ENCODE measurements at regions not wholly inside any gene's neighbourhood (a gene's known extent, or its start where the extent isn't known, plus 50 kb on each side); places are given as distances from the start of the nearest gene placed in this dataset.

DNA sequence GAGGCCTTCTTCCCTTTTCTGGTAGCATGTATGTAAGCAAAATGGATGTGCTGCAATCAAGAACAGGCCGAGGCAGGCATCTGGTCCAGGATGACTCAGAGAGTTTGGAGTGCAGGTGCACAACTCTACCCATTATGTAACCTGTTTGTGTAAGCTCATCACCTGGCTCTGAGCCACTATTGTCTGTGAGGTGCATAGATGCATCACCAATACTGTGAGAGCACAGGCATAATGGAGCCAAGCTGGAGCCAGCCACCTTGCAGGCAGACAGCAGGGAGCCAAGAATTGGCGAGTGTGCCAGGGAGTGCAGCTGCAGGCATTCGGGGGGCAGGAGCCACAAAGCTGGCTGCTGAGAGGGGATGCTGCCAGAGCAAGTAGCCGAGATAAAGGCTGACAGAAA lies 549.9 kb upstream of the RGS18 start:
- no peak for DNase-seq

GRCh38 chr1:191609305-191609704 lies 549.0 kb upstream of the RGS18 start:
- no peak for DNase-seq

GRCh38 chr1:191615101-191615821 lies 543.0 kb upstream of the RGS18 start:
- no peak for DNase-seq

GRCh38 chr1:191618181-191618580 lies 540.1 kb upstream of the RGS18 start:
- no peak for DNase-seq

GRCh38 chr1:191620883-191621282 lies 537.4 kb upstream of the RGS18 start:
- DNase-seq = no peak

- no peak for DNase-seq
Measured at GRCh38 chr1:191624044-191624443, 534.2 kb upstream of the RGS18 start.

- no peak for DNase-seq
Measured at GRCh38 chr1:191629836-191630235, 528.4 kb upstream of the RGS18 start.

- peak; percentile 3 for DNase-seq
Measured at GRCh38 chr1:191634801-191635508, 523.3 kb upstream of the RGS18 start.

DNA sequence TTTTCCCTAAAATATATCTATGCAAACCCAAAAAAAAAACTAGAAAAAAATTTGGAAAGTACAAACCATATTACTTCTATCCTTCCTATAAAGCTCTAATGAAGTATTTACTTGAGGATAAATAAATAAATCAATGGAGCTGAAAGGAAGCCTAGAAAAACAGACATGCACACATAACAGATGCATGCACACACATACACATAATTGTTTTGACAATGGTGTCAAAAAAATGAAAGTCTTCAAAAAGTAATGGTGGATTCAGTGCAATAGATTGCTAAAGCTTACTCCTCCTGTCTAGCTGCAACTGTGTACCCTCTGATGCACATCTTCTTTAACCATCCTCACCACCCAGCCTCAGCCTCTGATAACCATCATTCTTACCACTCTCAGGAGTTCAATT lies 521.9 kb upstream of the RGS18 start:
- DNase-seq = no peak

- peak; percentile 68 for DNase-seq
Measured at GRCh38 chr1:191641420-191642260, 516.6 kb upstream of the RGS18 start.

DNA sequence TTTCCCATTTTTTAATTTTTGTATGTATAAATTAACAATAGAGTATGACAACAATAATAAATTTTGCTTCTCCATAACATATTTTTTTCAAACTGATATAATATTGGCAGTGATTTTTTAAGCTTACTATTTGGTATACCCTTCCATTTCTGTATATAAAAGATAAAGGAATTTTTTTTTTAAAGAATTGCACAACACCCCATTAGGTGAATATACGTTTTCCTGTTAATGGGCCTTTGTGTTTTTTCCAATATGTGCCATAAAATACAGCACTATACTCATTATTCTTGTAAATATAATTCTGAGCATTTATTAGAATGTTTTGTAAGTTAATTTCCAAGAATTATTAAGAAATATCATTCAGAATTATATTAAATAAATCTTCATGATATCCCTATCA lies 515.2 kb upstream of the RGS18 start:
- no peak for DNase-seq

DNA sequence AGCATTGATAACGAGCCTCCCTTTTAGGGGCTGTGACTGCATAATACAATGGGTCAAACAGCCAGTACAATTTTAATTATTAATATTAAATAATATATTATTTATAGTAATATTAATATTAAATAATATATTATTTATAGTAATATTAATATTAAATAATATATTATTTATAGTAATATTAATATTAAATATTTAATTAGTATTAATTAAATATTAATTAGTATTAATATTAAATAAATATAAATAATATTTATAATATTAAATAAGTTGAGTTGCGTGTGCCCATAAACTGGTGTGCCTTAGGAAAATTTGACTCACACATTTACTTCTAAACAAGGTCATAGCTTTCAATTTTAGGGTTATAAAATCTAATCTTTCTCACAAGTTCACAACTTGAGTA lies 509.3 kb upstream of the RGS18 start:
- no peak for DNase-seq

DNA sequence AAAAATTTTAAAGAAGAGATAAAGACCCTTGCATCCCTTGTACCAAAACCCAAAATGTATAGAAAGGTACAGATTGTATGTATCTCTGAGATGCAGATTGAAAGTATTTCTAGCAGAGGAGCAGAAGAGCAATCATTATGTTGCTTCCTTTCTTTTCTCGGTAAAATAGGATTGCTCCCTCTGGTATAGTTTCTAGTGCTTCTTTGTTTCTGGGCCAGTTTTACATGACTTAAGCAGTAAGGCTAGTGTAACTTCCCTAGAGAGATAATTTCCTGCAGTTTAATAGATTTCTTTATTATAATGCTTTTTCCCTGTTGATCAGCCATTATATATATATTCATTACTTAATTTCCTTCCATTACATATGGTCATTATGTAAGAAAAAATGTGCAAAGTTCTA lies 496.2 kb upstream of the RGS18 start:
- no peak for DNase-seq

DNA sequence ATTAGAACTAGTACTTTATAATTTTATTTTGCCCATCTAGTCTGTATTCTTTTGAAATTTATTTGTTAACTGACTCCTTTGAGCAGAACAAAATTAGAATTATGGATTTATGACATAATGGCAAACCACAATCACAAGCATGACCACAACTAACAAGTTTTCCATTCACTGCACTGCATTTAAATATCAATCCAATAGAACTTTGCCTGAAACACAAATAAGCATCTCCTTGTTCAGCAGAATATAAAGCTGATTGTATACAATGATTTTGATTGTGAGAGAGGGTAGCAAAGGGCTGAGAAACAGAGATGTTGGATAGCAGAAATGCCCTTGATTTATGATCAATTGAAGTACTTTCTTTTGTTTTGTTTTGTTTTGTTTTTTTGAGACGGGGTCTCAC lies 495.5 kb upstream of the RGS18 start:
- DNase-seq = no peak

DNA sequence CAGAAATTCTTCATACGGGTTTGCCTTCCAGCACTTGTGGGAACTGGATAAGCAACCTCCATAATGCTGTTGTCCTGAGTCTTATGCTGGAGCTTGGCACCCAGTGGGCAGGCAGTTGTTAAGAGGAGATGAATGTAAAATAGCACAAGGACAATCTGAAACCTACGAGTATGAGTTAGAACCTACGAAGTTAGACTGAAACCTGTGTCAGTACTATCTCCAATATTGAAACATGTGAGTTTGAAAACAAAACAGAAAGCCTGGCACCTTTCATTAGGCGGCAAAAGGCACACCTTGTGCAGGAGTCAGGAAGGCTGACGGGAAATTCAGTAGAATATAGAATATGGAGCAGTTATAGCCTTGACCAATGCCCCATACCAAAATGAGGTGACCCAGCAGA lies 489.7 kb upstream of the RGS18 start:
- DNase-seq = no peak

DNA sequence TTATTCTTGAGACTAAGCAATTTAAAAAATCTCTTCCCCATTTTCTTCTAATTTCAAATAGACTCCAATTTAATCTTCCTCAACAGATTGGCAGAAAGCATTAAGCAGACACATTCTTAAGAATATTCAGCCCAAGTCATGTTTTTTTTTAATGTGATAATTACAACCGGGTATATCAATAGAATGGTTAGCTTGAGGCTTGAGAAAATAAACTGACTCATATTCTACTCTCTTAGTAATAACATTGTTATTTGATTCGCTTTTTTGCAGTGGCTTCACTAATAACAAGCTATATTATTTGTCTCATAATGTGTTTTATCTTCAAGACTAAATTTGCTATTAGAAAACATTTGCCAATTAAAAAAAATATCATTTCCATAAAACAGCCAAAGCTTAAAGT lies 488.6 kb upstream of the RGS18 start:
- peak; percentile 22 for DNase-seq

GRCh38 chr1:191671236-191671635 lies 487.0 kb upstream of the RGS18 start:
- peak; percentile 69 for DNase-seq

DNA sequence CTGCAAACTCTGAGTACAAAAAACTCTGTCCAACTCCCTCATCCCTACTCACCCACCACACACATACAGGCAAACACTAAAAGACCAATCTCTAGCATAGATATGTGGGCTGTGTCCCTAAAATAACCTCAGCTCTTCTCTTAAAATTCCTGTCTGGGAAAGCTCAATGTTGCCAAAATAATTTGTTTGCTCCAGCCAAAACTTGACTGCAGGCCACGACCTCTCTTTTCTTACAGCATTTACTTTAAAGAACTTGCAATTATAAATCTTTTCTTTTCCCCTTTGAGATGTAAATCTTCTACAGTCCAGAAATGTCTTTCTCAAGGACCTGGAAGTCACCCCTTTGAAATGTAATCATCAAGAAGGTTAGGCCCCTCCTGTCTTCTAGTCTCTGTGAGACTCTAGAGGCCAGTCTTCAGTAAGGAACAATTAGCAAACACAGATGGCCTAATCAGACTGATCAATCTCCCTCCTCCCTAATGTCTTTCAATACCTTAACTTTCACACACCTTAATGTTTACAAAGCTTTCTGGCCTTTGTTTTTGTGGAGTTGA lies 483.6 kb upstream of the RGS18 start:
- DNase-seq = no peak

GRCh38 chr1:191675856-191676783 lies 482.1 kb upstream of the RGS18 start:
- DNase-seq = peak; percentile 3

DNA sequence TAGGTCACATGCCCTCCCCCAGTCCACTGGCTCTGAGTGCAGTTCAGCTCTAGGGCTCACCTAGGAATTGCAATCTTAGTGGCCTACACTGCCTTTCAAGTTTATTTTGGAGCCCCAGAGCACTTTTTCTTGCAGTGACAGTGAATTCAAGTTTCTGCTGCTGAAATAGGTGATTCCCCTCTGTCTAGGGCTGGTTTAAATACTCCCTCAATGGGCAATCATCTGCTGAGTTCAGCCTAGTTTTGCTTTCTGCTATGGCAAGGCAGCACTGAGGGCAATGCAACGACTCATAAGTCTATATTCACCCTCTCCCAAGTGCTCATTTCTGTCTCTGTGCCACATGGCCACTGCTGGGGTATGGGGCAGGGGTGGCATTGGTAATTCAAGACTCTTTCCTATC lies 472.6 kb upstream of the RGS18 start:
- DNase-seq = no peak

DNA sequence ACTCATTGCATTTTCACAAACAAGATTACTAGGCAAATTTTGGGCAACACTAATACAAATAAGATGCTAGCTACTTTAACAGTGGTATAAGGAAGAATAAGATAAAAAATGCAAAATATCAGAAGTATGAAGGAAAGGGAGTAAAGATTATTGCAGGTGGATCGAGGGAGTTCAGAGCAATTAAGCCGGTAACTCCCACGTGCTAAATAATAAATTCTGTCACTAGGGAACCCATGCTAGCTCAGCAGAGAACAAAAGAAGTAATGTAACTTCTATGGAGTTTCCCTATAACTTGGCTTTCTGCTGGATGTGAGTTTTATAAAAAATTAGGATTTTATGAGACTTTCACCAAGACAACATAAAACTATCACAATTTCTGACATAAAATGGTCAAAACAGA lies 470.5 kb upstream of the RGS18 start:
- DNase-seq = no peak

GRCh38 chr1:191690931-191691330 lies 467.3 kb upstream of the RGS18 start:
- no peak for DNase-seq

Measured in fibroblast of skin of right quadriceps (primary cell).